RPMI7951 (cell line): ENCODE measurements at regions not wholly inside any gene's neighbourhood (a gene's known extent, or its start where the extent isn't known, plus 50 kb on each side); places are given as distances from the start of the nearest gene placed in this dataset.

Experiments
- DNase-seq: peaks from one replicate; pipeline ENCODE4 v3.0.0-alpha.2; 2012; ENCODE audit warnings: low read depth

GRCh38 chr12:92304371-92305055 lies 158.9 kb upstream of the BTG1 start:
- peak; percentile 7 for DNase-seq

- no peak for DNase-seq
Observed at GRCh38 chr12:92302041-92302829, 156.6 kb upstream of the BTG1 start.

- no peak for DNase-seq
Observed at GRCh38 chr12:92301356-92301755, 155.7 kb upstream of the BTG1 start.

GRCh38 chr12:92300777-92301176 lies 155.1 kb upstream of the BTG1 start:
- no peak for DNase-seq

- no peak for DNase-seq
Observed at GRCh38 chr12:92299744-92300143, 154.1 kb upstream of the BTG1 start.

GRCh38 chr12:92299344-92299743 lies 153.7 kb upstream of the BTG1 start:
- no peak for DNase-seq

- peak; percentile 32 for DNase-seq
Observed at GRCh38 chr12:92297932-92298696, 152.5 kb upstream of the BTG1 start.

- no peak for DNase-seq
Observed at GRCh38 chr12:92297405-92297804, 151.8 kb upstream of the BTG1 start.

- no peak for DNase-seq
Observed at GRCh38 chr12:92295523-92295922, 149.9 kb upstream of the BTG1 start.

- DNase-seq, result no peak
Observed at GRCh38 chr12:92294676-92295440, 149.2 kb upstream of the BTG1 start.

- peak; percentile 54 for DNase-seq
Observed at GRCh38 chr12:92292016-92292415, 146.4 kb upstream of the BTG1 start.

- no peak for DNase-seq
Observed at GRCh38 chr12:92290886-92291285, 145.2 kb upstream of the BTG1 start.

GRCh38 chr12:92290350-92290695 lies 144.7 kb upstream of the BTG1 start:
- DNase-seq, result peak; percentile 22

- peak; percentile 38 for DNase-seq
Observed at GRCh38 chr12:92289629-92290349, 144.1 kb upstream of the BTG1 start.

GRCh38 chr12:92288561-92288960 lies 142.9 kb upstream of the BTG1 start:
- DNase-seq, result peak; percentile 49

GRCh38 chr12:92278378-92278828 lies 132.8 kb upstream of the BTG1 start:
- DNase-seq, result peak; percentile 6

GRCh38 chr12:92277795-92278194 lies 132.1 kb upstream of the BTG1 start:
- no peak for DNase-seq

- no peak for DNase-seq
Observed at GRCh38 chr12:92276276-92276675, 130.6 kb upstream of the BTG1 start.

GRCh38 chr12:92275443-92276154 lies 130.0 kb upstream of the BTG1 start:
- DNase-seq, result no peak

GRCh38 chr12:92273076-92273475 lies 127.4 kb upstream of the BTG1 start:
- no peak for DNase-seq
